Neural progenitor cell (in vitro differentiated cells): ENCODE measurements at regions not wholly inside any gene's neighbourhood (a gene's known extent, or its start where the extent isn't known, plus 50 kb on each side); places are given as distances from the start of the nearest gene placed in this dataset.

Experiments used
- DNase-seq: peaks from one replicate; pipeline ENCODE4 v3.0.0-alpha.2; 2016; ENCODE audit warnings: low spot score
- H2AFZ ChIP-seq: fragments of 200-600 bp; sonication (generic); replicated peaks from 2 replicates; pipeline ENCODE4 v1.6.1; 2016; ENCODE audit warnings: antibody characterized with exemption
- H3F3A ChIP-seq: fragments of 200-600 bp; sonication (generic); 2 replicates; pipeline ENCODE4 v1.6.1; 2016; ENCODE audit warnings: antibody characterized with exemption, low read depth
- H3K27ac ChIP-seq: fragments of 200-600 bp; sonication (generic); 2 replicates; pipeline ENCODE4 v1.5.1; 2016; ENCODE audit warnings: mild to moderate bottlenecking
- H3K27me3 ChIP-seq: fragments of 200-600 bp; sonication (generic); 2 replicates; pipeline ENCODE4 v1.6.1; 2016; ENCODE audit warnings: mild to moderate bottlenecking, moderate library complexity
- H3K36me3 ChIP-seq: fragments of 200-600 bp; sonication (generic); 2 replicates; pipeline ENCODE4 v1.5.1; 2016
- H3K4me1 ChIP-seq: fragments of 200-600 bp; sonication (generic); 2 replicates; pipeline ENCODE4 v1.6.1; 2016; ENCODE audit warnings: mixed run types
- H3K4me2 ChIP-seq: fragments of 200-600 bp; sonication (generic); 2 replicates; pipeline ENCODE4 v1.6.1; 2016
- H3K4me3 ChIP-seq: fragments of 200-600 bp; sonication (generic); 2 replicates; pipeline ENCODE4 v1.5.1; 2016
- H3K79me2 ChIP-seq: fragments of 200-600 bp; sonication (generic); 2 replicates; pipeline ENCODE4 v1.6.1; 2016; ENCODE audit warnings: low read depth
- H3K9ac ChIP-seq: fragments of 200-600 bp; sonication (generic); 2 replicates; pipeline ENCODE4 v1.6.1; 2016
- H3K9me3 ChIP-seq: fragments of 200-600 bp; sonication (generic); 2 replicates; pipeline ENCODE4 v1.5.1; 2016; ENCODE audit warnings: low read depth
- H4K20me1 ChIP-seq: fragments of 200-600 bp; sonication (generic); 2 replicates; pipeline ENCODE4 v1.6.1; 2016; ENCODE audit warnings: low read depth
- H3K27ac Mint-ChIP-seq: 3 replicates; pipeline ENCODE4 v1.8.0; 2021; ENCODE audit warnings: mixed read lengths
- H3K27me3 Mint-ChIP-seq: 2 replicates; pipeline ENCODE4 v1.8.0; 2022; ENCODE audit warnings: low read depth, mild to moderate bottlenecking, inconsistent platforms, moderate library complexity, mixed read lengths; ENCODE audit not compliant: insufficient read depth
- H3K36me3 Mint-ChIP-seq: 3 replicates; pipeline ENCODE4 v1.8.0; 2021; ENCODE audit warnings: mixed read lengths
- H3K4me1 Mint-ChIP-seq: 3 replicates; pipeline ENCODE4 v1.8.0; 2021; ENCODE audit warnings: mixed read lengths
- H3K4me3 Mint-ChIP-seq: 3 replicates; pipeline ENCODE4 v1.8.0; 2021; ENCODE audit warnings: mild to moderate bottlenecking, moderate library complexity, mixed read lengths
- H3K9me3 Mint-ChIP-seq: 3 replicates; pipeline ENCODE4 v1.8.0; 2020; ENCODE audit warnings: mixed read lengths
- EZH2 ChIP-seq: fragments of 200-600 bp; sonication (generic); IDR thresholded peaks from 2 replicates; pipeline ENCODE4 v1.6.1; 2017; ENCODE audit warnings: antibody characterized with exemption, mild to moderate bottlenecking, moderate library complexity
- EZH2phosphoT487 ChIP-seq: fragments of 200-600 bp; sonication (generic); IDR thresholded peaks from 2 replicates; pipeline ENCODE4 v1.6.1; 2017; ENCODE audit warnings: antibody characterized with exemption
- TF ChIP-seq, protein P1 (sequence below): fragments of 200-600 bp; sonication (generic); IDR thresholded peaks from 2 replicates; pipeline ENCODE4 v1.5.1; 2017; ENCODE audit warnings: antibody characterized with exemption, mild to moderate bottlenecking

GRCh38 chr4:138696058-138696457 is 319.5 kb upstream of the NOCT start:
- no peaks in the 10 kb centered on the region for H4K20me1 ChIP-seq
- H3K9me3 Mint-ChIP-seq: no peaks in the 10 kb centered on the region
- no peak overlapping the region for H3K4me3 Mint-ChIP-seq
- H3K9ac ChIP-seq: no peak overlapping the region
- no peak for DNase-seq
- H3K27me3 ChIP-seq: no peaks in the 10 kb centered on the region
- peaks cover 19% of the 10 kb centered on the region for H3K4me1 ChIP-seq
- H2AFZ ChIP-seq: peak overlapping the region; percentile 7
- no peak overlapping the region for H3K27ac Mint-ChIP-seq
- no peak overlapping the region for H3K4me3 ChIP-seq
- no peak for TF ChIP-seq EZH2phosphoT487
- TF ChIP-seq, protein P1, sequence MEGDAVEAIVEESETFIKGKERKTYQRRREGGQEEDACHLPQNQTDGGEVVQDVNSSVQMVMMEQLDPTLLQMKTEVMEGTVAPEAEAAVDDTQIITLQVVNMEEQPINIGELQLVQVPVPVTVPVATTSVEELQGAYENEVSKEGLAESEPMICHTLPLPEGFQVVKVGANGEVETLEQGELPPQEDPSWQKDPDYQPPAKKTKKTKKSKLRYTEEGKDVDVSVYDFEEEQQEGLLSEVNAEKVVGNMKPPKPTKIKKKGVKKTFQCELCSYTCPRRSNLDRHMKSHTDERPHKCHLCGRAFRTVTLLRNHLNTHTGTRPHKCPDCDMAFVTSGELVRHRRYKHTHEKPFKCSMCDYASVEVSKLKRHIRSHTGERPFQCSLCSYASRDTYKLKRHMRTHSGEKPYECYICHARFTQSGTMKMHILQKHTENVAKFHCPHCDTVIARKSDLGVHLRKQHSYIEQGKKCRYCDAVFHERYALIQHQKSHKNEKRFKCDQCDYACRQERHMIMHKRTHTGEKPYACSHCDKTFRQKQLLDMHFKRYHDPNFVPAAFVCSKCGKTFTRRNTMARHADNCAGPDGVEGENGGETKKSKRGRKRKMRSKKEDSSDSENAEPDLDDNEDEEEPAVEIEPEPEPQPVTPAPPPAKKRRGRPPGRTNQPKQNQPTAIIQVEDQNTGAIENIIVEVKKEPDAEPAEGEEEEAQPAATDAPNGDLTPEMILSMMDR: no peak
- no peak for TF ChIP-seq EZH2
- H3K36me3 ChIP-seq: no peaks in the 10 kb centered on the region
- H3K4me1 Mint-ChIP-seq: no peaks in the 10 kb centered on the region
- no peaks in the 10 kb centered on the region for H3K36me3 Mint-ChIP-seq
- H3F3A ChIP-seq: no peaks in the 10 kb centered on the region
- H3K79me2 ChIP-seq: no peaks in the 10 kb centered on the region
- peaks cover 3% of the 10 kb centered on the region for H3K27me3 Mint-ChIP-seq
- no peak overlapping the region for H3K27ac ChIP-seq
- H3K9me3 ChIP-seq: no peaks in the 10 kb centered on the region
- H3K4me2 ChIP-seq: no peak overlapping the region

- no peaks in the 10 kb centered on the region for H3K36me3 ChIP-seq
- no peak overlapping the region for H3K4me3 Mint-ChIP-seq
- H3K27me3 ChIP-seq: no peaks in the 10 kb centered on the region
- H3K27me3 Mint-ChIP-seq: peaks cover 3% of the 10 kb centered on the region
- no peak overlapping the region for H3K27ac Mint-ChIP-seq
- no peak overlapping the region for H3K27ac ChIP-seq
- no peaks in the 10 kb centered on the region for H3K36me3 Mint-ChIP-seq
- H3K4me1 ChIP-seq: peaks cover 19% of the 10 kb centered on the region
- no peak for DNase-seq
- H3K79me2 ChIP-seq: no peaks in the 10 kb centered on the region
- no peaks in the 10 kb centered on the region for H4K20me1 ChIP-seq
- no peak overlapping the region for H3K4me2 ChIP-seq
- no peak overlapping the region for H2AFZ ChIP-seq
- no peaks in the 10 kb centered on the region for H3K9me3 ChIP-seq
- no peaks in the 10 kb centered on the region for H3F3A ChIP-seq
- TF ChIP-seq EZH2: no peak
- no peak for TF ChIP-seq EZH2phosphoT487
- TF ChIP-seq, protein P1: no peak
- no peak overlapping the region for H3K4me3 ChIP-seq
- H3K9ac ChIP-seq: no peak overlapping the region
- no peaks in the 10 kb centered on the region for H3K9me3 Mint-ChIP-seq
- H3K4me1 Mint-ChIP-seq: no peaks in the 10 kb centered on the region
Measured at GRCh38 chr4:138693526-138693925, 322.1 kb upstream of the NOCT start.

DNA sequence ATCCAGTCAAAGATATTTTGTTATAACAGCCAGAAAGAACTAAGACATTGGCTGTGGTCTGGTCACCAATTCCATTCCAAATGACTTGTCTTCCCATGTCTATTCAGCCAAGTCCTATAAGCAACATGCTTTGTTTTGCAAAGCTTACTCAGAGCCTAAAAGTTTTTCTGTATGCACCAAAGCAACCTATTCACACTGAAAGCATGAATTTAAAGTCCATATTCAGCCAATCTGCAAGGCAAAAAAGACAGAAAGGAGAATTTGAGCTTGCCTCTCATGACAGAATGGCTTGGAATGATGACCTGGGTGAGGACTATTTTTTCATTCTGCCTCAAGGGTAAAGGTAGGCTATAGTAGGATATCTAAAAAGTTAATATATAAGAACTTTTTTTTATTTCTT is 323.2 kb upstream of the NOCT start:
- Histone ChIP-seq H3K9me3 (no peaks in the 10 kb centered on the region), H3F3A (no peaks in the 10 kb centered on the region), H3K36me3 (no peaks in the 10 kb centered on the region), H3K4me2 (no peak overlapping the region), H3K9ac (no peak overlapping the region), H2AFZ (no peak overlapping the region), H4K20me1 (no peaks in the 10 kb centered on the region), H3K27me3 (no peaks in the 10 kb centered on the region), H3K4me1 (peaks cover 14% of the 10 kb centered on the region), H3K79me2 (no peaks in the 10 kb centered on the region), H3K27ac (no peak overlapping the region), H3K4me3 (no peak overlapping the region)
- H3K36me3 Mint-ChIP-seq: no peaks in the 10 kb centered on the region
- TF ChIP-seq EZH2phosphoT487 (no peak), EZH2 (no peak)
- TF ChIP-seq, protein P1: no peak
- H3K9me3 Mint-ChIP-seq: no peaks in the 10 kb centered on the region
- no peak for DNase-seq
- peaks cover 3% of the 10 kb centered on the region for H3K27me3 Mint-ChIP-seq
- no peak overlapping the region for H3K27ac Mint-ChIP-seq
- no peak overlapping the region for H3K4me3 Mint-ChIP-seq
- H3K4me1 Mint-ChIP-seq: peaks cover 4% of the 10 kb centered on the region

- Histone ChIP-seq H3K9ac (no peak overlapping the region), H3K27ac (no peak overlapping the region), H3K4me3 (no peak overlapping the region), H3K27me3 (no peaks in the 10 kb centered on the region), H3K9me3 (no peaks in the 10 kb centered on the region), H3K4me2 (no peak overlapping the region), H3K4me1 (no peaks in the 10 kb centered on the region), H3K36me3 (no peaks in the 10 kb centered on the region), H3F3A (no peaks in the 10 kb centered on the region), H3K79me2 (no peaks in the 10 kb centered on the region), H4K20me1 (no peaks in the 10 kb centered on the region), H2AFZ (no peak overlapping the region)
- DNase-seq: no peak
- H3K27ac Mint-ChIP-seq: no peak overlapping the region
- TF ChIP-seq EZH2: no peak
- TF ChIP-seq EZH2phosphoT487: no peak
- TF ChIP-seq, protein P1: no peak
- H3K9me3 Mint-ChIP-seq: no peaks in the 10 kb centered on the region
- no peak overlapping the region for H3K4me3 Mint-ChIP-seq
- peaks cover 7% of the 10 kb centered on the region for H3K4me1 Mint-ChIP-seq
- no peaks in the 10 kb centered on the region for H3K36me3 Mint-ChIP-seq
- H3K27me3 Mint-ChIP-seq: peaks cover 6% of the 10 kb centered on the region
Measured at GRCh38 chr4:138689593-138689992, 326.0 kb upstream of the NOCT start.
